NT2/D1 (cell line): ENCODE measurements at regions not wholly inside any gene's neighbourhood (a gene's known extent, or its start where the extent isn't known, plus 50 kb on each side); places are given as distances from the start of the nearest gene placed in this dataset.

Source experiments
- SUZ12 ChIP-seq: IDR thresholded peaks from 2 replicates; pipeline ENCODE4 v1.6.1; 2011; ENCODE audit not compliant: insufficient read length, insufficient read depth; ENCODE audit errors: extremely low read depth
- YY1 ChIP-seq: IDR thresholded peaks from 2 replicates; pipeline ENCODE4 v1.6.1; 2011; ENCODE audit not compliant: insufficient read length, insufficient read depth
- ZNF274 ChIP-seq: IDR thresholded peaks from 2 replicates; pipeline ENCODE4 v1.6.1; 2011; ENCODE audit warnings: mild to moderate bottlenecking, low read depth, low read length

DNA sequence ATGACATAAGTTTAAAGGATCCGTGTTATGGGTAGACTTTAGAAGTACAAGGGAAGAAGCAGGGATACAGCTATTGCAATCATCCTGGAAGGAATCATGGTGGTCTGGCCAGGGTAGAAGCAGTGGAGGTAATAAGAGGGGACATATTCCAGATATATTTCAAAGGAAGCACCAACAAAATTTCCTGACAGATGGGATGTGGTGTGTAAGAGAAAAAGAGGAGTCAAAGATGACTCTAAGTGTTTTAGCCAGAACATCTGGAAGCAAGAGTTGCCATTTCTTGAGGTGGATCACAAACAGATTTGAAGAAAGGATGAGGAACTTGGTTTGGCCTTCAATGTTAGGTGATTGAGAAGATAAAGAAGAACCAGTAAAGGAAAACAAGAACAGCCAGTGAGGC, 133.1 kb upstream of the CTAGE1 start:
- TF ChIP-seq YY1 (no peak), ZNF274 (no peak), SUZ12 (no peak)
